ENCODE measurements at regions not wholly inside any gene's neighbourhood (a gene's known extent, or its start where the extent isn't known, plus 50 kb on each side); places are given as distances from the start of the nearest gene placed in this dataset.

- H3K9me3 Mint-ChIP-seq, result peaks cover 8% of the 10 kb centered on the region
- no peaks in the 10 kb centered on the region for H3K36me3 Mint-ChIP-seq
- H3K4me1 Mint-ChIP-seq, result peaks cover 7% of the 10 kb centered on the region
- H3K4me3 Mint-ChIP-seq, result no peak overlapping the region
- H3K27ac Mint-ChIP-seq, result no peak overlapping the region
- no peaks in the 10 kb centered on the region for H3K27me3 Mint-ChIP-seq
Measured at GRCh38 chr19:29325241-29325975, 112.5 kb upstream of the UQCRFS1 start.

- Mint-ChIP-seq H3K4me1 (peaks cover 7% of the 10 kb centered on the region), H3K4me3 (no peak overlapping the region), H3K27me3 (peaks cover 4% of the 10 kb centered on the region), H3K9me3 (peaks cover 8% of the 10 kb centered on the region), H3K27ac (no peak overlapping the region), H3K36me3 (no peaks in the 10 kb centered on the region)
Measured at GRCh38 chr19:29326351-29326750, 113.4 kb upstream of the UQCRFS1 start.

GRCh38 chr19:29326849-29327840 is 114.2 kb upstream of the UQCRFS1 start:
- H3K9me3 Mint-ChIP-seq, result peaks cover 8% of the 10 kb centered on the region
- no peak overlapping the region for H3K4me3 Mint-ChIP-seq
- H3K36me3 Mint-ChIP-seq, result no peaks in the 10 kb centered on the region
- H3K4me1 Mint-ChIP-seq, result peaks cover 7% of the 10 kb centered on the region
- no peak overlapping the region for H3K27ac Mint-ChIP-seq
- H3K27me3 Mint-ChIP-seq, result peaks cover 4% of the 10 kb centered on the region

GRCh38 chr19:29328586-29328985 is 115.6 kb upstream of the UQCRFS1 start:
- Mint-ChIP-seq H3K4me3 (no peak overlapping the region), H3K36me3 (no peaks in the 10 kb centered on the region), H3K27me3 (peaks cover 7% of the 10 kb centered on the region), H3K4me1 (peaks cover 7% of the 10 kb centered on the region), H3K9me3 (peaks cover 8% of the 10 kb centered on the region), H3K27ac (no peak overlapping the region)

GRCh38 chr19:29329460-29330134 is 116.6 kb upstream of the UQCRFS1 start:
- H3K9me3 Mint-ChIP-seq, result peaks cover 8% of the 10 kb centered on the region

GRCh38 chr19:29336425-29336824 is 123.5 kb upstream of the UQCRFS1 start:
- Mint-ChIP-seq H3K36me3 (no peaks in the 10 kb centered on the region), H3K4me3 (no peak overlapping the region), H3K9me3 (peaks cover 7% of the 10 kb centered on the region), H3K27ac (no peak overlapping the region), H3K27me3 (peaks cover 8% of the 10 kb centered on the region), H3K4me1 (no peaks in the 10 kb centered on the region)

More at GRCh38 chr19:29329460-29330134, 116.6 kb upstream of the UQCRFS1 start:
- Mint-ChIP-seq H3K36me3 (no peaks in the 10 kb centered on the region), H3K27ac (no peak overlapping the region), H3K4me1 (peaks cover 7% of the 10 kb centered on the region), H3K27me3 (peaks cover 10% of the 10 kb centered on the region), H3K4me3 (no peak overlapping the region)

- Mint-ChIP-seq H3K4me3 (no peak overlapping the region), H3K27me3 (peaks cover 8% of the 10 kb centered on the region), H3K9me3 (peaks cover 13% of the 10 kb centered on the region), H3K27ac (no peak overlapping the region), H3K4me1 (no peaks in the 10 kb centered on the region), H3K36me3 (no peaks in the 10 kb centered on the region)
Measured at GRCh38 chr19:29337029-29337428, 124.1 kb upstream of the UQCRFS1 start.

GRCh38 chr19:29338480-29338879 is 125.5 kb upstream of the UQCRFS1 start:
- Mint-ChIP-seq H3K27me3 (peaks cover 6% of the 10 kb centered on the region), H3K36me3 (peaks cover 2% of the 10 kb centered on the region), H3K4me1 (no peaks in the 10 kb centered on the region), H3K27ac (no peak overlapping the region), H3K4me3 (no peak overlapping the region), H3K9me3 (peaks cover 22% of the 10 kb centered on the region)

GRCh38 chr19:29342721-29343120 is 129.8 kb upstream of the UQCRFS1 start:
- Mint-ChIP-seq H3K27ac (no peak overlapping the region), H3K4me3 (no peak overlapping the region), H3K9me3 (peaks cover 46% of the 10 kb centered on the region), H3K36me3 (peaks cover 6% of the 10 kb centered on the region), H3K4me1 (no peaks in the 10 kb centered on the region), H3K27me3 (peaks cover 4% of the 10 kb centered on the region)

- Mint-ChIP-seq H3K4me1 (no peaks in the 10 kb centered on the region), H3K27me3 (peaks cover 31% of the 10 kb centered on the region), H3K27ac (no peak overlapping the region), H3K4me3 (no peak overlapping the region), H3K9me3 (peaks cover 7% of the 10 kb centered on the region), H3K36me3 (no peaks in the 10 kb centered on the region)
Measured at GRCh38 chr19:29364224-29364726, 151.3 kb upstream of the UQCRFS1 start.

- Mint-ChIP-seq H3K27ac (no peak overlapping the region), H3K36me3 (no peaks in the 10 kb centered on the region), H3K4me1 (no peaks in the 10 kb centered on the region), H3K27me3 (peaks cover 29% of the 10 kb centered on the region), H3K9me3 (no peaks in the 10 kb centered on the region), H3K4me3 (no peak overlapping the region)
Measured at GRCh38 chr19:29364999-29365398, 152.0 kb upstream of the UQCRFS1 start.

- Mint-ChIP-seq H3K36me3 (no peaks in the 10 kb centered on the region), H3K4me3 (no peak overlapping the region), H3K27ac (no peak overlapping the region), H3K4me1 (no peaks in the 10 kb centered on the region), H3K9me3 (no peaks in the 10 kb centered on the region), H3K27me3 (peaks cover 31% of the 10 kb centered on the region)
Measured at GRCh38 chr19:29365836-29366417, 153.0 kb upstream of the UQCRFS1 start.

- H3K27ac Mint-ChIP-seq, result no peak overlapping the region
- H3K36me3 Mint-ChIP-seq, result no peaks in the 10 kb centered on the region
- no peak overlapping the region for H3K4me3 Mint-ChIP-seq
- H3K9me3 Mint-ChIP-seq, result no peaks in the 10 kb centered on the region
- peaks cover 31% of the 10 kb centered on the region for H3K27me3 Mint-ChIP-seq
- H3K4me1 Mint-ChIP-seq, result no peaks in the 10 kb centered on the region
Measured at GRCh38 chr19:29366757-29367156, 153.8 kb upstream of the UQCRFS1 start.

GRCh38 chr19:29367791-29368222 is 154.9 kb upstream of the UQCRFS1 start:
- Mint-ChIP-seq H3K27ac (no peak overlapping the region), H3K4me1 (no peaks in the 10 kb centered on the region), H3K36me3 (no peaks in the 10 kb centered on the region), H3K9me3 (no peaks in the 10 kb centered on the region), H3K27me3 (peaks cover 28% of the 10 kb centered on the region), H3K4me3 (no peak overlapping the region)

GRCh38 chr19:29370276-29370675 is 155.5 kb upstream of the VSTM2B start:
- Mint-ChIP-seq H3K27ac (no peak overlapping the region), H3K4me1 (no peaks in the 10 kb centered on the region), H3K27me3 (peaks cover 23% of the 10 kb centered on the region), H3K4me3 (no peak overlapping the region), H3K36me3 (no peaks in the 10 kb centered on the region), H3K9me3 (no peaks in the 10 kb centered on the region)
